Thoracic aorta (tissue), 2 donors: ENCODE measurements at regions not wholly inside any gene's neighbourhood (a gene's known extent, or its start where the extent isn't known, plus 50 kb on each side); places are given as distances from the start of the nearest gene placed in this dataset.

Experiments
- ATAC-seq: fragments of 150-250 bp; one replicate; pipeline ENCODE4 v1.8.0; 2017; ENCODE audit warnings: low read depth; ENCODE audit not compliant: insufficient number of reproducible peaks, low FRiP score
- DNase-seq: peaks from one replicate; pipeline ENCODE4 v3.0.0-alpha.2; 2020; ENCODE audit warnings: low spot score
- H3K27ac ChIP-seq, 2 donors: fragments of 200-600 bp; sonication (generic); 1 replicate in 1 of 2; 2 replicates in 1 of 2; pipeline ENCODE4 v1.5.1; 2016; ENCODE audit warnings: mild to moderate bottlenecking in 2 of 2, moderate library complexity in 2 of 2
- H3K27me3 ChIP-seq: fragments of 200-600 bp; sonication (generic); replicated peaks from 2 replicates; pipeline ENCODE4 v1.6.0; 2016; ENCODE audit warnings: mild to moderate bottlenecking; ENCODE audit not compliant: insufficient read depth
- H3K36me3 ChIP-seq: fragments of 200-600 bp; sonication (generic); one replicate; pipeline ENCODE4 v1.5.1; 2016
- H3K4me1 ChIP-seq, 2 donors: fragments of 200-600 bp; sonication (generic); 1 replicate in 1 of 2; 2 replicates in 1 of 2; pipeline versions ENCODE4 v1.5.1 to v1.6.0; 2016; ENCODE audit warnings: low read depth in 2 of 2, mild to moderate bottlenecking in 1 of 2; ENCODE audit not compliant: control insufficient read depth in 1 of 2
- H3K4me3 ChIP-seq: fragments of 200-600 bp; sonication (generic); 2 replicates; pipeline ENCODE4 v1.5.1; 2016; ENCODE audit warnings: mild to moderate bottlenecking
- H3K9me3 ChIP-seq: fragments of 200-600 bp; sonication (generic); 2 replicates; pipeline ENCODE4 v1.5.1; 2016
- TF ChIP-seq, protein P1 (sequence below): fragments of 200-600 bp; sonication (generic); IDR thresholded peaks from one replicate; pipeline ENCODE4 v1.5.1; 2019; ENCODE audit warnings: antibody characterized with exemption

DNA sequence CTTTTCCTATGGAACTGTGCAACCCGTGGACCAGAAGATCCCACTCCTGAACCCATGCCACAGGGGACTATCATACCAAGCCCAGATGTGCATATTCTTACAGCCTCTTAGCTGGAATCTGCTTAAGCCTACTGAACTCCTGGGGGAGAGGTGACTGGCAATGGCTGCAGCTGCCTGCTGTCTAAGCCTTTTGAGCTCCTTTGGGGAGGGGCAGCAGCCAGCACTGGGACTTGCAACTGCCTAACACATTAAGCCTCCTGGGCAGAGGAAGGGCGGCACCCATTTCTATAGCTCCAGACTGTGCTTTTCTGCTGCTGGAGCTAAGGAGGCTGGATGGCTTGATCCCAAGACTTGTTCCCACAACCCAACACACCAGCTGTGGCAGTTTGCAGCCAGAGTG lies 117.9 kb upstream of the VEGFC start:
- Histone ChIP-seq H3K9me3 (no peaks in the 10 kb centered on the region), H3K36me3 (no peaks in the 10 kb centered on the region), H3K4me1 (no peaks in the 10 kb centered on the region), H3K27me3 (no peaks in the 10 kb centered on the region), H3K27ac (no peak overlapping the region), H3K4me3 (no peak overlapping the region)
- TF ChIP-seq, protein P1, sequence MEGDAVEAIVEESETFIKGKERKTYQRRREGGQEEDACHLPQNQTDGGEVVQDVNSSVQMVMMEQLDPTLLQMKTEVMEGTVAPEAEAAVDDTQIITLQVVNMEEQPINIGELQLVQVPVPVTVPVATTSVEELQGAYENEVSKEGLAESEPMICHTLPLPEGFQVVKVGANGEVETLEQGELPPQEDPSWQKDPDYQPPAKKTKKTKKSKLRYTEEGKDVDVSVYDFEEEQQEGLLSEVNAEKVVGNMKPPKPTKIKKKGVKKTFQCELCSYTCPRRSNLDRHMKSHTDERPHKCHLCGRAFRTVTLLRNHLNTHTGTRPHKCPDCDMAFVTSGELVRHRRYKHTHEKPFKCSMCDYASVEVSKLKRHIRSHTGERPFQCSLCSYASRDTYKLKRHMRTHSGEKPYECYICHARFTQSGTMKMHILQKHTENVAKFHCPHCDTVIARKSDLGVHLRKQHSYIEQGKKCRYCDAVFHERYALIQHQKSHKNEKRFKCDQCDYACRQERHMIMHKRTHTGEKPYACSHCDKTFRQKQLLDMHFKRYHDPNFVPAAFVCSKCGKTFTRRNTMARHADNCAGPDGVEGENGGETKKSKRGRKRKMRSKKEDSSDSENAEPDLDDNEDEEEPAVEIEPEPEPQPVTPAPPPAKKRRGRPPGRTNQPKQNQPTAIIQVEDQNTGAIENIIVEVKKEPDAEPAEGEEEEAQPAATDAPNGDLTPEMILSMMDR, result no peak
- no peak for DNase-seq
- ATAC-seq, result no peak

DNA sequence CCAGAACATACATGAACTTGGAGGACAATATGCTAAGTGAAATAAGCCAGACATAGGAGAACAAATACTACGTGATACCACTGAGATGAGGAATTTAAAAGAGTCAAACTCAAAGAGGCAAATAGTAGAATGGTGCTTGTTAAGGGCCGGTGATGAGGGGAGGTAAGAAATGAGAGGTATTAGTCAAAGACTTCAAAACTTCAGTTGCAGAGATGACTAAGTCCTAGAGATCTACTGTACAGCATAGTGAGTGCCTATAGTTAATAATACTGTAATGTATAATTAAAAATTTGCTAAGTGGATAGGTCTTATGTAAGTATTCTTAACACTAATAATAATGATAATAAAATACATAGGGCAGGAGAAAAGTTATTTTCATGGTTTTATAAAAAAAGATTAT lies 126.9 kb upstream of the VEGFC start:
- ATAC-seq, result no peak
- no peaks in the 10 kb centered on the region for H3K36me3 ChIP-seq
- no peaks in the 10 kb centered on the region for H3K4me1 ChIP-seq
- TF ChIP-seq, protein P1, result no peak
- H3K9me3 ChIP-seq, result no peaks in the 10 kb centered on the region
- no peak for DNase-seq
- H3K27ac ChIP-seq, result no peak overlapping the region
- H3K27me3 ChIP-seq, result no peaks in the 10 kb centered on the region
- H3K4me3 ChIP-seq, result no peak overlapping the region

DNA sequence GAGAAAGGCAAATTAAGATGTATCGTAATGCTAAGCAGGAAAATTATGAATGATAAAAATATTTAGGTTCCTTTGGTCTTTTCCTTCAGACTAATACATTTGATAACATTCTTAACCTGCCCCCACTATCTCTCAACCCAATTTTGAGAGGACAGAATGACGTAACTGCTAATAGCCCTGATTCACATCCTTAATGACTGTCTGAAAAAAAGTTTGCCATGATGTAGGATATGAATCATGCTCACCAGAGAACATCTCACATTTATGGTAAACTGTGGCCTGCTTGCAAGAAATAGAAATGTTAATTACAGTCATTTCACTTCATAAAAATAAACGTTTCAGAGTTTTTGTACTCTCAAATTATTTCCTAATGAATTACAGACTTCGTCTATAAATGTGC lies 128.0 kb upstream of the VEGFC start:
- no peak overlapping the region for H3K4me3 ChIP-seq
- H3K27me3 ChIP-seq, result no peaks in the 10 kb centered on the region
- H3K4me1 ChIP-seq, result no peaks in the 10 kb centered on the region
- H3K9me3 ChIP-seq, result no peaks in the 10 kb centered on the region
- no peak for DNase-seq
- H3K36me3 ChIP-seq, result no peaks in the 10 kb centered on the region
- TF ChIP-seq, protein P1, result no peak
- H3K27ac ChIP-seq, result no peak overlapping the region
- ATAC-seq, result no peak

DNA sequence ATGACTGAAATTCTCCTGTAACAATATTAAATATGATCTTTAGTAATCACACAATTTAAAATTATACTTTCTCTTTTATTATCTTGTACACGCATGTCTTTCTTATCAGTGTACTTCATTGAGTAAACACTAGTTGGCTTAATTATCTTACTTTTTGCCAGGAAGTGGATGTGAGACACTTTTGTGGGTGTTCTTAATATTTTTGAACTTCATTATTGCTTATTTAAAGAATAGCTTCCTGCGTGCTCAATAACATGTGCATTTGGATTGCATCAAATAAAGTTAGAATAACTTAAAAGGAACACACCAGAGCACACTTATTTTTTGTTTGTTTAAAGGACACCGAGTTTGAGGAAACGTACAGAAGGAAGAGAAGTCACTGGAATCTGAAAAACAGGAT lies 128.5 kb upstream of the VEGFC start:
- H3K27me3 ChIP-seq, result no peaks in the 10 kb centered on the region
- H3K27ac ChIP-seq, result no peak overlapping the region
- DNase-seq (no peak), ATAC-seq (no peak)
- no peaks in the 10 kb centered on the region for H3K36me3 ChIP-seq
- H3K4me3 ChIP-seq, result no peak overlapping the region
- H3K4me1 ChIP-seq, result no peaks in the 10 kb centered on the region
- TF ChIP-seq, protein P1, result no peak
- H3K9me3 ChIP-seq, result no peaks in the 10 kb centered on the region

DNA sequence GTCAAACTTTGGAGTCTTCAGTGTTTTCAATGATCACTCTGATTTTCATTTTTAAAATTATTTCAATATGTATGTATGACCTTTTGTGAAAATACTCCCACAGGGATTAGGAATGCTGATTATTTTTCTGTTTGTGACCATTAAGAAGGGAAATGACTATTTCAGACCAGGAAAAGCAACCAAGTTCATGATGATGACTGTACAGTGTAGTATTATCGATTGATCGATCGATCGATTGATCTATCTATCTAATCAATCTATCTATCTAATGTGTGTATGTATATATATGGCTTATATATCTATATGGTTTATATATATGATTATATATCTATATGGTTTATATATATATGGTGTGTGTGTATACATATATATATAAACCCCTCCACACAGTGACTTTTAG lies 131.5 kb upstream of the VEGFC start:
- ATAC-seq, result no peak
- H3K27me3 ChIP-seq, result no peaks in the 10 kb centered on the region
- H3K36me3 ChIP-seq, result no peaks in the 10 kb centered on the region
- no peak overlapping the region for H3K4me3 ChIP-seq
- TF ChIP-seq, protein P1, result no peak
- H3K27ac ChIP-seq, result no peak overlapping the region
- no peak for DNase-seq
- no peaks in the 10 kb centered on the region for H3K4me1 ChIP-seq
- H3K9me3 ChIP-seq, result no peaks in the 10 kb centered on the region
